K562 (cell line): ENCODE measurements at regions not wholly inside any gene's neighbourhood (a gene's known extent, or its start where the extent isn't known, plus 50 kb on each side); places are given as distances from the start of the nearest gene placed in this dataset.

Source experiments
- ATAC-seq: fragments of 200-7000 bp; cut with Tn5 transposase; 3 replicates; pipeline ENCODE4 v1.9.1; 2020; ENCODE audit warnings: moderate library complexity
- BruUV-seq: library from RNA; stranded (reverse); fragments of 400-500 nt; replicated peaks from 2 replicates; lab custom pipeline; 2021; lab: Mats Ljungman, UMichigan
- CTCF ChIA-PET: fragments of 300-600 bp; formaldehyde crosslinking; extraction: SDS; loops from one replicate; lab custom pipeline; 2021; ENCODE audit warnings: low intra/inter-chr PET ratio; lab: Yijun Ruan, JAX
- POLR2A ChIA-PET: fragments of 300-600, 350-650 bp; sonication (Branson Sonifier 250); formaldehyde crosslinking; extraction: SDS; loops from one replicate; lab custom pipeline; 2021; ENCODE audit warnings: antibody characterized with exemption, inconsistent platforms; lab: Yijun Ruan, JAX
- DNase-seq, 4 experiments: peaks; one replicate each; pipeline versions ENCODE4 v3.0.0 to v3.0.0-alpha.2; 2011 to 2018; ENCODE audit warnings: low spot score in 3 of 4, mixed read lengths in 3 of 4; ENCODE audit errors: extremely low read depth in 1 of 4
- FAIRE-seq: peaks from 2 replicates; lab custom pipeline; 2011; peaks lifted over from hg19 to GRCh38; lab: Jason Lieb, UNC
- H2AFZ ChIP-seq: 2 replicates; pipeline ENCODE4 v1.6.0; 2011; ENCODE audit warnings: low read depth, low read length, control low read depth, inconsistent platforms
- H3K27ac ChIP-seq: fragments of 200-600 bp; 3 replicates; pipeline ENCODE4 v1.8.0; 2011; ENCODE audit warnings: low read depth, mild to moderate bottlenecking, control low read depth, inconsistent platforms, low read length, moderate library complexity, mixed read lengths; ENCODE audit errors: extremely low read depth
- H3K27me3 ChIP-seq, 2 experiments: fragments of 300-600 bp in 1 of 2; 2 replicates in 1 of 2; 3 replicates in 1 of 2; pipeline versions ENCODE4 v1.6.0 to v1.8.0; 2011; ENCODE audit warnings: inconsistent platforms in 2 of 2, low read length in 2 of 2, mild to moderate bottlenecking in 1 of 2, mixed read lengths in 1 of 2, moderate library complexity in 1 of 2; ENCODE audit not compliant: control insufficient read depth in 2 of 2, insufficient read depth in 2 of 2
- H3K36me3 ChIP-seq: fragments of 300-600 bp; 3 replicates; pipeline ENCODE4 v1.8.0; 2011; ENCODE audit warnings: mild to moderate bottlenecking, low read length, inconsistent platforms; ENCODE audit not compliant: control insufficient read depth, insufficient read depth
- H3K4me1 ChIP-seq, 2 experiments: fragments of 200-600 bp in 1 of 2; replicated peaks in 1 of 2; 2 replicates in 1 of 2; 3 replicates in 1 of 2; pipeline versions ENCODE4 v1.5.1 to v1.8.0; 2011; ENCODE audit warnings: inconsistent platforms in 2 of 2, low read length in 2 of 2, mild to moderate bottlenecking in 1 of 2, mixed read lengths in 1 of 2, moderate library complexity in 1 of 2; ENCODE audit not compliant: control insufficient read depth in 2 of 2, insufficient read depth in 2 of 2
- H3K4me2 ChIP-seq: 2 replicates; pipeline ENCODE4 v1.6.1; 2011; ENCODE audit warnings: low read length, control low read depth, inconsistent platforms, mixed read lengths; ENCODE audit not compliant: insufficient read depth
- H3K4me3 ChIP-seq: fragments of 200-600 bp; sonication (generic), shearing (Covaris generic); 2 replicates; pipeline ENCODE4 v1.5.1; 2016; ENCODE audit warnings: control low read depth, inconsistent platforms
- H3K79me2 ChIP-seq: fragments of 200-600 bp; 3 replicates; pipeline ENCODE4 v1.8.0; 2011; ENCODE audit warnings: low read length, inconsistent platforms; ENCODE audit not compliant: control insufficient read depth, insufficient read depth
- H3K9ac ChIP-seq, 2 experiments: 2 replicates each; pipeline versions ENCODE4 v1.6.0 to v1.6.1; 2011; ENCODE audit warnings: low read depth in 2 of 2, low read length in 2 of 2, control low read depth in 1 of 2, inconsistent platforms in 1 of 2, mild to moderate bottlenecking in 1 of 2, mixed read lengths in 1 of 2; ENCODE audit not compliant: insufficient read depth in 1 of 2
- H3K9me1 ChIP-seq: one replicate; pipeline ENCODE4 v1.6.0; 2011; ENCODE audit warnings: inconsistent platforms, mild to moderate bottlenecking, low read length, moderate library complexity; ENCODE audit not compliant: control insufficient read depth, insufficient read depth
- H3K9me3 ChIP-seq: replicated peaks from 2 replicates; pipeline ENCODE4 v1.5.1; 2011; ENCODE audit warnings: low read depth, low read length, inconsistent platforms; ENCODE audit not compliant: control insufficient read depth, insufficient read depth
- H4K20me1 ChIP-seq: replicated peaks from 2 replicates; pipeline ENCODE4 v1.6.1; 2011; ENCODE audit warnings: low read length, inconsistent platforms, mixed read lengths; ENCODE audit not compliant: control insufficient read depth, insufficient read depth
- ATF2 ChIP-seq: sonication (generic); formaldehyde crosslinking; IDR thresholded peaks from 2 replicates; pipeline ENCODE4 v1.8.1; 2022; ENCODE audit warnings: missing genetic modification reagents
- DIDO1 ChIP-seq: fragments of 450-650 bp; IDR thresholded peaks from 2 replicates; pipeline ENCODE4 v1.6.1; 2016; ENCODE audit warnings: low read depth, missing biosample characterization, missing genetic modification characterization
- DPF2 ChIP-seq: fragments of 450-650 bp; IDR thresholded peaks from 2 replicates; pipeline ENCODE4 v1.6.1; 2016
- ETV1 ChIP-seq: fragments of 450-650 bp; conservative IDR thresholded peaks from 2 replicates; pipeline ENCODE4 v1.6.1; 2016; ENCODE audit warnings: missing genetic modification characterization, control low read depth, low read depth, missing compliant biosample characterization
- FOXK2 ChIP-seq, 2 experiments: fragments of 450-650 bp; IDR thresholded peaks in 1 of 2; conservative IDR thresholded peaks in 1 of 2; 2 replicates each; pipeline ENCODE4 v1.6.1; 2016; ENCODE audit warnings: low read depth in 2 of 2, mild to moderate bottlenecking in 1 of 2
- KLF10 ChIP-seq: fragments of 250-450 bp; sonication (Bioruptor Pico); IDR thresholded peaks from 2 replicates; pipeline ENCODE4 v1.6.1; 2021; ENCODE audit warnings: matching md5 sums
- LCOR ChIP-seq: sonication (generic); formaldehyde crosslinking; IDR thresholded peaks from 2 replicates; pipeline ENCODE4 v1.8.0; 2022; ENCODE audit warnings: mild to moderate bottlenecking, missing genetic modification reagents
- NFIC ChIP-seq: fragments of 450-650 bp; IDR thresholded peaks from 2 replicates; pipeline ENCODE4 v1.6.1; 2017; ENCODE audit warnings: mild to moderate bottlenecking, inconsistent platforms
- PCBP1 ChIP-seq: fragments of 200-400 bp; formaldehyde crosslinking; IDR thresholded peaks from 2 replicates; pipeline ENCODE4 v1.6.1; 2018; ENCODE audit warnings: mild to moderate bottlenecking, low read depth, low read length; ENCODE audit not compliant: poor library complexity, severe bottlenecking
- RAD51 ChIP-seq: fragments of 450-650 bp; IDR thresholded peaks from 2 replicates; pipeline ENCODE4 v1.7.1; 2016; ENCODE audit warnings: low read depth, mild to moderate bottlenecking, borderline replicate concordance
- RCOR1 ChIP-seq, 2 experiments: IDR thresholded peaks; 2 replicates each; pipeline ENCODE4 v1.6.1; 2012; ENCODE audit warnings: low read depth in 2 of 2, low read length in 2 of 2, borderline replicate concordance in 1 of 2, improper control_type of control experiment in 1 of 2
- SMAD4 ChIP-seq: fragments of 250-450 bp; sonication (Bioruptor Pico); conservative IDR thresholded peaks from 2 replicates; pipeline ENCODE4 v1.8.0; 2021; ENCODE audit warnings: inconsistent platforms, mild to moderate bottlenecking, moderate library complexity
- SP2 ChIP-seq: IDR thresholded peaks from 2 replicates; pipeline ENCODE4 v1.6.1; 2011; ENCODE audit warnings: mild to moderate bottlenecking, low read depth, low read length, moderate library complexity; ENCODE audit not compliant: poor library complexity, severe bottlenecking; ENCODE audit errors: extremely low read depth
- TCF7L2 ChIP-seq: fragments of 150-350 bp; IDR thresholded peaks from 2 replicates; pipeline ENCODE4 v1.6.1; 2016; ENCODE audit warnings: low read depth, mild to moderate bottlenecking, low read length, moderate library complexity
- ZNF140 ChIP-seq: fragments of 250-450 bp; sonication (Bioruptor Pico); IDR thresholded peaks from 2 replicates; pipeline ENCODE4 v1.8.0; 2021; ENCODE audit warnings: moderate library complexity, mild to moderate bottlenecking, inconsistent platforms
- ZNF280A ChIP-seq: fragments of 450-650 bp; IDR thresholded peaks from 2 replicates; pipeline ENCODE4 v1.6.1; 2018; ENCODE audit warnings: mild to moderate bottlenecking, low read depth; ENCODE audit not compliant: partially characterized antibody
- ZNF764 ChIP-seq: fragments of 250-450 bp; sonication (Bioruptor Pico); IDR thresholded peaks from 2 replicates; pipeline ENCODE4 v1.4.0; 2020; ENCODE audit warnings: low read depth, mild to moderate bottlenecking, moderate library complexity
- WGBS: fragments of 100-300 bp; shearing (Covaris generic); methylation state at CpG from one replicate; pipeline ENCODE4 v1.1.6; 2016; ENCODE audit warnings: low coverage, mixed read lengths; ENCODE audit not compliant: insufficient coverage; ENCODE audit errors: missing lambda C conversion rate; 5-methylcytosine and 5-hydroxymethylcytosine counted together
- in situ Hi-C: fragments of 300-500 bp; cut with MboI; formaldehyde crosslinking; loops from 4 replicates; pipeline ENCODE4 v1.15.0; 2018; ENCODE audit warnings: inconsistent platforms, mixed read lengths
- intact Hi-C: fragments of 100-400 bp; cut with micrococcal nuclease; formaldehyde crosslinking; loops from 2 replicates; pipeline ENCODE4 v1.14.2; 2022

- TF ChIP-seq ZNF764 (CRISPR knock-in tag) (no peak), DIDO1 (tag) (no peak), ETV1 (tag) (no peak), NFIC (no peak), ATF2 (CRISPR knock-in tag) (no peak)
Observed at GRCh38 chr2:176553685-176554100, 284.5 kb downstream of the MTX2 start (continued).

GRCh38 chr2:176554101-176555048, 285.1 kb downstream of the MTX2 start:
- no TSS peak for BruUV-seq
- H3K9me1 ChIP-seq = no peaks in the 10 kb centered on the region
- no peaks in the 10 kb centered on the region for H3K9me3 ChIP-seq
- H3K4me1 ChIP-seq = peaks cover 0 to 3% of the 10 kb centered on the region in 2 experiments; a peak in 1 of 5 replicates
- CTCF ChIA-PET = interaction anchor here (0.7 to 3.0 kb wide), 9 partner anchors 19 to 474 kb away, joined by 3 to 24 read pairs (median 3); no protein-coding TSS in a partner anchor
- H3K9ac ChIP-seq = no peak overlapping the region
- H3K36me3 ChIP-seq = no peaks in the 10 kb centered on the region
- WGBS = 6% methylated on average over 17 of the region's 17 CpGs
- intact Hi-C loops = loop anchor here (1.0 to 10.0 kb wide), 6 partner anchors 83 to 427 kb away; partner anchors contain the start of gene HOXD8
- no peaks in the 10 kb centered on the region for H4K20me1 ChIP-seq
- FAIRE-seq = peak; percentile 84
- peaks cover 6 to 20% of the 10 kb centered on the region in 2 experiments for H3K27me3 ChIP-seq
- no peak overlapping the region for H3K27ac ChIP-seq
- ATAC-seq = peak; percentile 84
- H3K4me3 ChIP-seq = no peak overlapping the region
- H3K4me2 ChIP-seq = peak overlapping the region; percentile 67
- POLR2A ChIA-PET = interaction anchor here (0.6 to 1.4 kb wide), 5 partner anchors 51 to 434 kb away, joined by 3 read pairs; no protein-coding TSS in a partner anchor
- H3K79me2 ChIP-seq = no peaks in the 10 kb centered on the region
- in situ Hi-C loops = no loop called here
- H2AFZ ChIP-seq = peak overlapping the region; percentile 67
- peak; percentile 69 to 81 (median 78) for DNase-seq
- no peak for TF ChIP-seq SMAD4 (CRISPR knock-in tag)
- TF ChIP-seq LCOR (CRISPR knock-in tag) = no peak
- TF ChIP-seq KLF10 = no peak
- no peak for TF ChIP-seq RAD51
- no peak for TF ChIP-seq SP2
- peak; percentile 45; the same call in 1 of the 2 replicates for TF ChIP-seq DPF2
- peak; percentile 25 for TF ChIP-seq ZNF280A
- TF ChIP-seq RCOR1 (IDR thresholded peaks at IDR 0.05; ENCODE audit: borderline replicate concordance in 1 of 2, low read depth in 2 of 2, low read length in 2 of 2) = no peak
- TF ChIP-seq ZNF140 (CRISPR knock-in tag) = no peak
- no peak for TF ChIP-seq FOXK2 (conservative IDR thresholded peaks at IDR 0.05 in 1 of 2, IDR thresholded peaks at IDR 0.05 in 1 of 2; ENCODE audit: low read depth in 2 of 2)
- TF ChIP-seq TCF7L2 = no peak
- TF ChIP-seq PCBP1 = no peak
